ENCODE measurements at regions not wholly inside any gene's neighbourhood (a gene's known extent, or its start where the extent isn't known, plus 50 kb on each side); places are given as distances from the start of the nearest gene placed in this dataset.

DNA sequence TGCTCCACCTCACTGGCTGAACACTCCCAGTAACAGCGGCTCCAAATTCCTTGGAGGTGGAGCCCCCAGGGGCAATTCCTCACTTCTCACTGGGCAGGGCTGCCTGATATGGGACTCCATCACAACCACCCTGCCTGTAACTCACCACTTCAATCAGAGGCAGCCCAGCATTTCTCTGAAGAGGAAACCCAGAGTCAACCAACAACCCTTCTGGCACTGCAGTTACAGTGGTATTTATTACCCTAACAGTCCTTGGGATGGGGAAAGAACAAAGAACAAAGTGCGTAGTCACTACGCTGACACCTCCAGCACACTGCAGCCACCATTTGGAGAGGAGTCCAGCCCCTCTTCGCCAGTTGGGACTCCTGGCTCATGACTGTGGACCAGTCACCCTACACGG lies 85.7 kb upstream of the GALNT13 start:
- no peak for DNase-seq (ENCODE audit: low spot score)
- intact Hi-C loops (cut with DNase I) = no loop called here

DNA sequence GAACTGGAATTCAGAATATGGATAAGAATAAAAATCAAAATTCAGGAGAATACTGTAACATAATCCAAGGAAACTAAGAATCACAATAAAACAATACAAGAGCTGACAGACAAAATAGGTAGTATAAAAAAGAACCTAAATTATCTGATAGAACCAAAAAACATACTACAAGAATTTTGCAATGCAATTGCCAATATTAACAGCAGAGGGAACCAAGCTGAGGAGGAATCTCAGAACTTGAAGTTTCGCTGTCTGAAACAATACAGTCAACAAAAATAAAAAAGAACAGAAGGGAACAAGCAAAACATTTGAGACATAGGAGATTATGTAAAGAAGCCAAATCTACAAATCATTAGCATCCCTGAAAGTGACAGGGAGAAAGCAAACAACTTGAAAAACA lies 84.1 kb upstream of the GALNT13 start:
- intact Hi-C loops (cut with DNase I) = no loop called here
- no peak for DNase-seq (ENCODE audit: low spot score)

GRCh38 chr2:153802671-153803070 lies 69.1 kb upstream of the GALNT13 start:
- no peak for DNase-seq (ENCODE audit: low spot score)
- intact Hi-C loops (cut with DNase I) = no loop called here

- intact Hi-C loops (cut with DNase I) = no loop called here
- no peak for DNase-seq (ENCODE audit: low spot score)
Observed at GRCh38 chr2:153808679-153809078, 63.0 kb upstream of the GALNT13 start.

DNA sequence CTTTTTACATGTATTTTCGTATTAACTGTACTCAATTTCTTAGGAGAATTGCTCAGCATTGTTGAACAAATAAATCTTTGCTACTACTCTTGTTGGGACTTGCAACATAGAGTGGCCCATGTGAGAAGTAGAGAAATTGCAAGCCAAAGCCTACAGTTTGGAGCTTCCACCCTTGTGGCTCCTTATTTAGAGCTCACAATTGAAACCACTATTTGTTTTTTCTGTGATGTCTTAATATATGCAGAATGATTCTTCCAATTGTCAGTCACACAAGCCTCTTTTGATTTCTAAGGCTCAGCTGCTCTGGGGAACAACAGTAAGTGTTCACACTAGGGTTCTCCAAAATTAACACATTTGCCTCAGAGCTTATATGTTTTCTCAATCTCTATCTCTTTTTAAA lies 60.2 kb upstream of the GALNT13 start:
- DNase-seq (ENCODE audit: low spot score) = no peak

GRCh38 chr2:153812632-153813031 lies 59.1 kb upstream of the GALNT13 start:
- DNase-seq (ENCODE audit: low spot score) = no peak
- intact Hi-C loops (cut with DNase I) = loop anchor here in 1 of 2 donors (2.0 kb wide), 1 partner anchor 56 kb away; no protein-coding TSS in a partner anchor

More for the DNA sequence above, 60.2 kb upstream of the GALNT13 start:
- intact Hi-C loops (cut with DNase I) = no loop called here

DNA sequence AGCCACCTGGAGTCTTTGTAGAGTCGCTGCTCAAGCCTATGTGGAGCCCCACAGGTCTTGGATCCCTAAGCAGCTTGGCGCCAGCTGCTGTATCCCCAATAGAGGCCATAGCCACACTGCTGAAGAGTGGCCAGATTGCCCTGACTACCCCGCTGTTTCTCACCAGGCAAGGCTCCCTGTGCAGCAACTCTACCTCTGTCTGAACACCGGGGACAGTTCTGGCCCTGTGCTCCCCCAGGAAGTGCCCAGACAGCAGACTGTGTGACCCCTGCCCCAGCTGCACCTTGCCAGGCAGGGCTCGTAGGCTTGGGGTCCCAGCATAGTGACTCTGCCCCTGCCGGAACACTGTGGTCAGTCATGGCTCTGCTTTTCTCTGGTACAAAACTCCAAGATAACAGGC lies 53.5 kb upstream of the GALNT13 start:
- DNase-seq (ENCODE audit: low spot score) = no peak
- intact Hi-C loops (cut with DNase I) = no loop called here

- intact Hi-C loops (cut with DNase I) = no loop called here
Observed at GRCh38 chr2:153819074-153819473, 52.6 kb upstream of the GALNT13 start.

DNA sequence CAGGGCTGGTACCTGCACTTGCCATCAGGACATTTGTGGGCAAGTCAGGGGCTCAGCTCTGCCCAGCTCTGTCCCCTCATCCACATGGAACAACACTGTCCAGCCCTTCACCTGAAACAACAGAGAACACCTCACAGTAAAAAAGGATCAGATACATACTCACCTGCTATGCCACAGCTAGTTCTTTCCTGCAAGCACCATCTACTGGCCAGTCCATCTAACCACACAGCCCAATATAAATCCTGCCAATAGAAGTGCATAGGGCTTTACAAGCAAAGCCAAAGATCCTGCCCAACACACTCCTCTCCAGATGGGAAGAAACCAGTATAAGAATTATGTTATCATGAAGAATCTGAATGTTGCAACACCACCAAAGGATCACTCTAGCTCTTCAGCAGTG lies 52.2 kb upstream of the GALNT13 start:
- DNase-seq (ENCODE audit: low spot score) = no peak
- intact Hi-C loops (cut with DNase I) = no loop called here

More at GRCh38 chr2:153819074-153819473, 52.6 kb upstream of the GALNT13 start:
- DNase-seq (ENCODE audit: low spot score) = no peak

Measured in posterior vena cava (tissue), 2 donors.